ENCODE measurements at regions not wholly inside any gene's neighbourhood (a gene's known extent, or its start where the extent isn't known, plus 50 kb on each side); places are given as distances from the start of the nearest gene placed in this dataset.

- no peaks in the 10 kb centered on the region for H3K27me3 ChIP-seq
- H3K9me3 ChIP-seq, result no peaks in the 10 kb centered on the region
- no peak for TF ChIP-seq POLR2A (IDR thresholded peaks at IDR 0.05)
- H3K4me3 ChIP-seq, result no peak overlapping the region
- DNase-seq, result no peak
- WGBS, 2 donors, result 45 to 46% methylated on average over 1 of the region's 1 CpG
- intact Hi-C loops (cut with DNase I; ENCODE audit: low total_unique reads), result no loop called here
- H3K36me3 ChIP-seq (ENCODE audit: low read depth, missing control alignments), result no peaks in the 10 kb centered on the region
- no peaks in the 10 kb centered on the region for H3K4me1 ChIP-seq
- no peak overlapping the region for H3K27ac ChIP-seq
Observed at GRCh38 chr2:180497621-180498152, 482.7 kb upstream of the UBE2E3 start.

GRCh38 chr2:180495606-180496005, 484.8 kb upstream of the UBE2E3 start:
- intact Hi-C loops (cut with DNase I; ENCODE audit: low total_unique reads), result no loop called here
- no peak for TF ChIP-seq POLR2A (IDR thresholded peaks at IDR 0.05)
- TF ChIP-seq CTCF (IDR thresholded peaks at IDR 0.05), result no peak
- no peaks in the 10 kb centered on the region for H3K27me3 ChIP-seq
- no peaks in the 10 kb centered on the region for H3K9me3 ChIP-seq
- H3K36me3 ChIP-seq (ENCODE audit: low read depth, missing control alignments), result no peaks in the 10 kb centered on the region
- no peaks in the 10 kb centered on the region for H3K4me1 ChIP-seq
- DNase-seq, result no peak
- H3K27ac ChIP-seq, result no peak overlapping the region
- no peak overlapping the region for H3K4me3 ChIP-seq
- 61 to 79% methylated on average over 2 of the region's 2 CpGs for WGBS, 2 donors

GRCh38 chr2:180494286-180494685, 486.1 kb upstream of the UBE2E3 start:
- H3K4me1 ChIP-seq, result no peaks in the 10 kb centered on the region
- no peak overlapping the region for H3K27ac ChIP-seq
- H3K27me3 ChIP-seq, result no peaks in the 10 kb centered on the region
- no peaks in the 10 kb centered on the region for H3K9me3 ChIP-seq
- no peak for DNase-seq
- 76 to 100% methylated on average over 1 to 2 of the region's 2 CpGs for WGBS, 2 donors
- H3K36me3 ChIP-seq (ENCODE audit: low read depth, missing control alignments), result no peaks in the 10 kb centered on the region
- no peak for TF ChIP-seq CTCF (IDR thresholded peaks at IDR 0.05)
- no peak for TF ChIP-seq POLR2A (IDR thresholded peaks at IDR 0.05)
- intact Hi-C loops (cut with DNase I; ENCODE audit: low total_unique reads), result no loop called here
- no peak overlapping the region for H3K4me3 ChIP-seq

GRCh38 chr2:180482696-180483095, 475.6 kb upstream of the CWC22 start:
- Histone ChIP-seq H3K4me3 (no peak overlapping the region), H3K4me1 (no peaks in the 10 kb centered on the region), H3K9me3 (no peaks in the 10 kb centered on the region), H3K27me3 (no peaks in the 10 kb centered on the region), H3K27ac (no peak overlapping the region), H3K36me3 (ENCODE audit: low read depth, missing control alignments) (no peaks in the 10 kb centered on the region)
- intact Hi-C loops (cut with DNase I; ENCODE audit: low total_unique reads), result no loop called here
- 89 to 95% methylated on average over 4 of the region's 4 CpGs for WGBS, 2 donors
- DNase-seq, result no peak
- no peak for TF ChIP-seq CTCF (IDR thresholded peaks at IDR 0.05)

GRCh38 chr2:180481998-180482397, 474.9 kb upstream of the CWC22 start:
- no peak for DNase-seq
- Histone ChIP-seq H3K27ac (no peak overlapping the region), H3K4me3 (no peak overlapping the region), H3K9me3 (no peaks in the 10 kb centered on the region), H3K36me3 (ENCODE audit: low read depth, missing control alignments) (no peaks in the 10 kb centered on the region), H3K4me1 (no peaks in the 10 kb centered on the region), H3K27me3 (no peaks in the 10 kb centered on the region)
- TF ChIP-seq CTCF (IDR thresholded peaks at IDR 0.05), result no peak
- no peak for TF ChIP-seq POLR2A (IDR thresholded peaks at IDR 0.05)
- 84 to 86% methylated on average over 2 of the region's 2 CpGs for WGBS, 2 donors
- intact Hi-C loops (cut with DNase I; ENCODE audit: low total_unique reads), result no loop called here
